Endodermal cell (in vitro differentiated cells): ENCODE measurements at regions not wholly inside any gene's neighbourhood (a gene's known extent, or its start where the extent isn't known, plus 50 kb on each side); places are given as distances from the start of the nearest gene placed in this dataset.

Source experiments
- DNase-seq: peaks from one replicate; pipeline ENCODE4 v3.0.0-alpha.2; 2017
- H3K27ac ChIP-seq: 2 replicates; pipeline ENCODE4 v1.5.1; 2013; ENCODE audit warnings: mild to moderate bottlenecking, low read depth, low read length, moderate library complexity
- H3K27me3 ChIP-seq: 2 replicates; pipeline ENCODE4 v1.6.1; 2013; ENCODE audit warnings: mild to moderate bottlenecking, low read length, moderate library complexity; ENCODE audit not compliant: insufficient read depth, control insufficient read depth, poor library complexity, severe bottlenecking
- H3K36me3 ChIP-seq: 2 replicates; pipeline ENCODE4 v1.7.0; 2013; ENCODE audit warnings: mild to moderate bottlenecking, low read length, moderate library complexity; ENCODE audit not compliant: control insufficient read depth, insufficient read depth
- H3K4me1 ChIP-seq: one replicate; pipeline ENCODE4 v1.7.0; 2013; ENCODE audit warnings: low read length; ENCODE audit not compliant: control insufficient read depth, insufficient read depth
- H3K4me3 ChIP-seq: 2 replicates; pipeline ENCODE4 v1.5.1; 2013; ENCODE audit warnings: mild to moderate bottlenecking, low read length, moderate library complexity
- H3K9ac ChIP-seq: 2 replicates; pipeline ENCODE4 v1.6.1; 2013; ENCODE audit warnings: mild to moderate bottlenecking, low read length, moderate library complexity; ENCODE audit not compliant: poor library complexity, severe bottlenecking; ENCODE audit errors: extremely low read depth
- H3K9me3 ChIP-seq: 2 replicates; pipeline ENCODE4 v1.6.1; 2013; ENCODE audit warnings: mild to moderate bottlenecking, low read length, moderate library complexity; ENCODE audit not compliant: control insufficient read depth
- H3K27ac Mint-ChIP-seq: 2 replicates; pipeline ENCODE4 v1.8.0; 2020; ENCODE audit warnings: mixed read lengths
- H3K27me3 Mint-ChIP-seq: 2 replicates; pipeline ENCODE4 v1.8.0; 2021; ENCODE audit warnings: mild to moderate bottlenecking, mixed read lengths; ENCODE audit not compliant: insufficient read depth
- H3K36me3 Mint-ChIP-seq: 2 replicates; pipeline ENCODE4 v1.8.0; 2020; ENCODE audit warnings: low read depth, mixed read lengths
- H3K4me1 Mint-ChIP-seq: 2 replicates; pipeline ENCODE4 v1.8.0; 2020; ENCODE audit warnings: mixed read lengths
- H3K4me3 Mint-ChIP-seq: 2 replicates; pipeline ENCODE4 v1.8.0; 2020; ENCODE audit warnings: mild to moderate bottlenecking, moderate library complexity, mixed read lengths
- H3K9me3 Mint-ChIP-seq: 2 replicates; pipeline ENCODE4 v1.8.0; 2020; ENCODE audit warnings: mild to moderate bottlenecking, mixed read lengths
- WGBS, 2 experiments: methylation state at CpG; one replicate each; pipeline versions ENCODE4 v1.1.5 to v1.1.7; 2013; ENCODE audit warnings: missing lambda C conversion rate in 2 of 2, mixed read lengths in 1 of 2; ENCODE audit not compliant: insufficient coverage in 1 of 2, insufficient read length in 1 of 2; 5-methylcytosine and 5-hydroxymethylcytosine counted together
- TF ChIP-seq, protein P1 (sequence below): fragments of 200-600 bp; sonication (generic); conservative IDR thresholded peaks from 2 replicates; pipeline ENCODE4 v1.5.0; 2021; ENCODE audit warnings: antibody characterized with exemption, mild to moderate bottlenecking

DNA sequence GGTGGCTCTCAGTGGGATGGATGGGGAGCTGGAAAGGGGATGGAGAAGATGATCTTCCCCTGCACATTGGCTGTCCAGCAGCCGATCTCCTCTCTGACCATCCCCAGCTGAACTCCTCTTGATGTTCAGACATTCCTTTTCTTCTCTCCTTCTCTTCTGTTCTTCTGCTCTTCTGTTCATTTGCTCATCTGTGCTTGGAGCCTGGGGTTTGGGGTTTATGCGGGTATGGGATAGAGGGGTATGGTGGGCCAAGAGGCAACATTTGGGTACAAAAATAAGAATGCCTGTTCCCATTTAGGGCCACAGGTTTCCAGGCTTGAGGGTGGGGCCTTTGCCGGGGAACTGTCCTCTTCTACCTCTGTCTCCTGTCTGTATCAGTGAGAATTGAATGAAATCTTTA, 205.4 kb upstream of the XYLT1 start:
- no peak overlapping the region for H3K27ac Mint-ChIP-seq
- peaks cover 14% of the 10 kb centered on the region for H3K9me3 ChIP-seq
- no peak overlapping the region for H3K9ac ChIP-seq
- TF ChIP-seq, protein P1, sequence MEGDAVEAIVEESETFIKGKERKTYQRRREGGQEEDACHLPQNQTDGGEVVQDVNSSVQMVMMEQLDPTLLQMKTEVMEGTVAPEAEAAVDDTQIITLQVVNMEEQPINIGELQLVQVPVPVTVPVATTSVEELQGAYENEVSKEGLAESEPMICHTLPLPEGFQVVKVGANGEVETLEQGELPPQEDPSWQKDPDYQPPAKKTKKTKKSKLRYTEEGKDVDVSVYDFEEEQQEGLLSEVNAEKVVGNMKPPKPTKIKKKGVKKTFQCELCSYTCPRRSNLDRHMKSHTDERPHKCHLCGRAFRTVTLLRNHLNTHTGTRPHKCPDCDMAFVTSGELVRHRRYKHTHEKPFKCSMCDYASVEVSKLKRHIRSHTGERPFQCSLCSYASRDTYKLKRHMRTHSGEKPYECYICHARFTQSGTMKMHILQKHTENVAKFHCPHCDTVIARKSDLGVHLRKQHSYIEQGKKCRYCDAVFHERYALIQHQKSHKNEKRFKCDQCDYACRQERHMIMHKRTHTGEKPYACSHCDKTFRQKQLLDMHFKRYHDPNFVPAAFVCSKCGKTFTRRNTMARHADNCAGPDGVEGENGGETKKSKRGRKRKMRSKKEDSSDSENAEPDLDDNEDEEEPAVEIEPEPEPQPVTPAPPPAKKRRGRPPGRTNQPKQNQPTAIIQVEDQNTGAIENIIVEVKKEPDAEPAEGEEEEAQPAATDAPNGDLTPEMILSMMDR = no peak
- no peaks in the 10 kb centered on the region for H3K27me3 ChIP-seq
- no peaks in the 10 kb centered on the region for H3K36me3 ChIP-seq
- H3K27me3 Mint-ChIP-seq = no peaks in the 10 kb centered on the region
- no peak overlapping the region for H3K27ac ChIP-seq
- no peak overlapping the region for H3K4me3 ChIP-seq
- H3K36me3 Mint-ChIP-seq = peaks cover 4% of the 10 kb centered on the region
- 89 to 100% methylated on average over 1 to 3 of the region's 3 CpGs for WGBS, 2 experiments
- DNase-seq = no peak
- no peaks in the 10 kb centered on the region for H3K4me1 ChIP-seq
- H3K4me1 Mint-ChIP-seq = no peaks in the 10 kb centered on the region
- peaks cover 13% of the 10 kb centered on the region for H3K9me3 Mint-ChIP-seq
- no peak overlapping the region for H3K4me3 Mint-ChIP-seq

DNA sequence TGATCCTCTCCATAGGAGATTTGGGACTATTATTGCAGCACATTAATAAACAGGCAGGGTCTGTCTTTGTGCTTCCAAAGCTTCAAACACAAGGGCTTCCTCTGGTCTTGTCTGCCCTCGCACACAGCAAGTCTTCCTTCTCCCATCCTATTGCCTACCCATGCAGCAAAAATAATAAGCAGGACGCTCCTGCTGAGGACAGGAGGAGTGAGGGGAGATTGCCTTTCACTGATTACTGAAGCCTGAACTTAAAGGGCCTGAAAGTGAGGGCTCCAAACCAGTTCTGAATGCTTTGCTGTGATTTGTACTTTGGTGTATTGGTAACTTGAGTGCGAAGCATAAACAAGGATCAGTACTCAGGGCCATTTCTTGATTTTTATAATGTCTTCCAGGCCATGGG, 197.6 kb upstream of the XYLT1 start:
- H3K4me1 Mint-ChIP-seq = peaks cover 14% of the 10 kb centered on the region
- H3K36me3 ChIP-seq = no peaks in the 10 kb centered on the region
- no peaks in the 10 kb centered on the region for H3K4me1 ChIP-seq
- H3K4me3 ChIP-seq = no peak overlapping the region
- H3K27ac Mint-ChIP-seq = no peak overlapping the region
- H3K36me3 Mint-ChIP-seq = no peaks in the 10 kb centered on the region
- TF ChIP-seq, protein P1 = no peak
- H3K9me3 ChIP-seq = peaks cover 8% of the 10 kb centered on the region
- peaks cover 8% of the 10 kb centered on the region for H3K9me3 Mint-ChIP-seq
- peaks cover 31% of the 10 kb centered on the region for H3K27me3 ChIP-seq
- H3K9ac ChIP-seq = no peak overlapping the region
- peaks cover 22% of the 10 kb centered on the region for H3K27me3 Mint-ChIP-seq
- no peak overlapping the region for H3K4me3 Mint-ChIP-seq
- DNase-seq = no peak
- no peak overlapping the region for H3K27ac ChIP-seq
- 86 to 89% methylated on average over 1 to 3 of the region's 3 CpGs for WGBS, 2 experiments

DNA sequence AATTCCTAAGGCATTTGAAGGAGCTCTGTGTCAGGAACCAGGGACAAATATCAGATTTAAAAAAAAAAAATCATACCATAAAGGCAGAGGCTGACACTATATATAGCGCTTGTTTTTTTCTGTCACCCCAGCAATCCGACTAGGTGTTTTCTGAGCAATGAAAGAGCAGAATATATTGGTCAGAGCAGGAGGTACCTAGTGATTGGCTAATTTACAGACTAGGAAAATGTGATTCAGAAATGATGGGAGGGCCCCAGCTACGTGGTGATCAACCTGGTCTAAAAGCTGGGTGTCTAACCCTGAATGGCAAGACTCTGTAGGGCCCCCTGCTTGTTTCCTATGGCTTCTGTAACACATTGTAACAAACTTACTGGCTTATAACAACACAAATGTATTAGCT, 195.5 kb upstream of the XYLT1 start:
- H3K27me3 ChIP-seq = peaks cover 47% of the 10 kb centered on the region
- H3K36me3 ChIP-seq = no peaks in the 10 kb centered on the region
- peaks cover 14% of the 10 kb centered on the region for H3K4me1 Mint-ChIP-seq
- no peak overlapping the region for H3K4me3 Mint-ChIP-seq
- no peaks in the 10 kb centered on the region for H3K4me1 ChIP-seq
- TF ChIP-seq, protein P1 = no peak
- no peak for DNase-seq
- H3K27me3 Mint-ChIP-seq = peaks cover 33% of the 10 kb centered on the region
- peaks cover 8% of the 10 kb centered on the region for H3K9me3 ChIP-seq
- H3K4me3 ChIP-seq = no peak overlapping the region
- 91 to 100% methylated on average over 1 to 3 of the region's 3 CpGs for WGBS, 2 experiments
- H3K9ac ChIP-seq = no peak overlapping the region
- no peaks in the 10 kb centered on the region for H3K36me3 Mint-ChIP-seq
- peaks cover 8% of the 10 kb centered on the region for H3K9me3 Mint-ChIP-seq
- H3K27ac Mint-ChIP-seq = no peak overlapping the region
- H3K27ac ChIP-seq = no peak overlapping the region
